PC-3 (cell line): ENCODE measurements at regions not wholly inside any gene's neighbourhood (a gene's known extent, or its start where the extent isn't known, plus 50 kb on each side); places are given as distances from the start of the nearest gene placed in this dataset.

ENCODE experiments used
- CTCF ChIP-seq: fragments of 300-600 bp; sonication (generic); conservative IDR thresholded peaks from 2 replicates; pipeline ENCODE4 v1.5.1; 2017; ENCODE audit warnings: antibody characterized with exemption, low read depth, mild to moderate bottlenecking, low read length
- EZH2 ChIP-seq: fragments of 300-600 bp; sonication (generic); IDR thresholded peaks from one replicate; pipeline ENCODE4 v1.6.1; 2017; ENCODE audit warnings: antibody characterized with exemption, mild to moderate bottlenecking, low read length; ENCODE audit not compliant: unreplicated experiment

GRCh38 chr2:226573158-226573557, 226.5 kb downstream of the IRS1 start:
- TF ChIP-seq CTCF (no peak), EZH2 (no peak)
